ENCODE measurements at regions not wholly inside any gene's neighbourhood (a gene's known extent, or its start where the extent isn't known, plus 50 kb on each side); places are given as distances from the start of the nearest gene placed in this dataset.

DNA sequence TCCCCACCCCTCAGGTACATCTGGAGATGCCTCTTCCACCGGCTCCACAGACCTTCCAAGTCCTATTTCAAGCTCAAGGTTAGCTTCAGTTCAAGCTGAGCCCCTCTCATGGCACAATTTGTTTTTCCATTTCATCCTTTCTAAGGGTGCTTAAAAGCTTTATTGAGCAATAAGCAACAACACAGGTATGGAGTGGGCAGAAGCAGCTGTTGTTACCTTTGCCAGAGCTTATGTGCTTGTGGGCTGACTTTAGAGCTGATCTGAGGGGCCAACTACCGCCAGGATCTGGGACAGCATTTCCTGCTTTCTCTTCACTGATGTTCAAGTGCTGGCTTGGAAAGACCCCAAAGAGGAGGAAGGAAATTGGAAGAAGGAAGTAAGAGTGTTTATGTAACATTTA lies 140.0 kb upstream of the KLHL25 start:
- no peak for TF ChIP-seq CTCF (IDR thresholded peaks at IDR 0.05; ENCODE audit: low read depth, low read length)
- H3K4me3 ChIP-seq (replicated peaks in 1 of 2; ENCODE audit: low read depth in 2 of 2, low read length in 2 of 2), result no peak overlapping the region
- no peak for DNase-seq (ENCODE audit: low read depth in 2 of 2)

- no peak overlapping the region for H3K4me3 ChIP-seq (replicated peaks in 1 of 2; ENCODE audit: low read depth in 2 of 2, low read length in 2 of 2)
- no peak for DNase-seq (ENCODE audit: low read depth in 2 of 2)
- no peak for TF ChIP-seq CTCF (IDR thresholded peaks at IDR 0.05; ENCODE audit: low read depth, low read length)
Observed at GRCh38 chr15:85935182-85935581, 140.5 kb upstream of the KLHL25 start.

- TF ChIP-seq CTCF (IDR thresholded peaks at IDR 0.05; ENCODE audit: low read depth, low read length), result no peak
- no peak overlapping the region for H3K4me3 ChIP-seq (replicated peaks in 1 of 2; ENCODE audit: low read depth in 2 of 2, low read length in 2 of 2)
- DNase-seq (ENCODE audit: low read depth in 2 of 2), result no peak
Observed at GRCh38 chr15:85937661-85938060, 142.0 kb upstream of the AGBL1 start.

GRCh38 chr15:85941186-85941855 lies 138.3 kb upstream of the AGBL1 start:
- H3K4me3 ChIP-seq (replicated peaks in 1 of 2; ENCODE audit: low read depth in 2 of 2, low read length in 2 of 2), result no peak overlapping the region

DNA sequence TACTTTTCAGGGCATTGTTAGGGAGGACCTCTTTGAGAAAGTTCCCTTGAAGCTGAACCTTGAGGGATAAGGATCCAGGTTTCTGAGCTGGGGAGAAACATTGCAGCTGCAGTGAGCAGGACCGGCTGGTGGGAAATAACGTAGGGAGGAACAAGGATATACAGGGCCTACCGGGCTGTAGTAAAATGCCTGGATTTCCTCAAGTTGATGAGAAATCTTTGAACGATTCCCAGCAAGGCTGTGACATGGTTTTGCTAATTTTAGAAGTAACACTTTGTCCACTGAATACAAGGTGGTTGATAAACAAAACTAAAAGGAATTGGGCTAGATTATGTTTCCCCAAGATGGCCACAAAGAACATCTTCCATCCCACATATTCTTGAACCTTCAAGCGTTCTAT lies 137.0 kb upstream of the AGBL1 start:
- no peak overlapping the region for H3K4me3 ChIP-seq (replicated peaks in 1 of 2; ENCODE audit: low read depth in 2 of 2, low read length in 2 of 2)
- DNase-seq (ENCODE audit: low read depth in 2 of 2), result no peak
- no peak for TF ChIP-seq CTCF (IDR thresholded peaks at IDR 0.05; ENCODE audit: low read depth, low read length)

More at GRCh38 chr15:85941186-85941855, 138.3 kb upstream of the AGBL1 start:
- DNase-seq (ENCODE audit: low read depth in 2 of 2), result peak in 1 of 2 donors; percentile 1
- no peak for TF ChIP-seq CTCF (IDR thresholded peaks at IDR 0.05; ENCODE audit: low read depth, low read length)

GRCh38 chr15:85943151-85943550 lies 136.5 kb upstream of the AGBL1 start:
- H3K4me3 ChIP-seq (replicated peaks in 1 of 2; ENCODE audit: low read depth in 2 of 2, low read length in 2 of 2), result no peak overlapping the region
- TF ChIP-seq CTCF (IDR thresholded peaks at IDR 0.05; ENCODE audit: low read depth, low read length), result no peak
- DNase-seq (ENCODE audit: low read depth in 2 of 2), result no peak

DNA sequence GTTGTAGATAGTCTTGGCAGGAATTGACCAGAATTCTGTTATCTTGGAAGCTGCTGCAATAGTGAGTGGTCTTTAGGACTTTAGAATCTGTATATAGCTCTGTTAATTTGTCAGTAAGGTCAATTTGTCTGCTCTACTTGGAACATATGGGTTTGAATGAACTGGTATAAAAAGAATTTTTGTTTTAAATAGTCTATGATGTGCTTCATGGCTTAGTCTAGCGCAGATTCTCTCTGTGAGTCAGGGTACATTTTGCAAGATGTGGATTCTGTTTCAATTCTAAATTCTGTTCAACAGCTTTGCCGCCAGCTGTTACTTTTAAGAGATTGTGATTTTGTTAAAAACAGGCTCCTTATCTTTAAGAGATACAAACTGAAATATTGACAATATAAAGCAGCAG lies 135.9 kb upstream of the AGBL1 start:
- no peak for DNase-seq (ENCODE audit: low read depth in 2 of 2)
- no peak for TF ChIP-seq CTCF (IDR thresholded peaks at IDR 0.05; ENCODE audit: low read depth, low read length)
- H3K4me3 ChIP-seq (replicated peaks in 1 of 2; ENCODE audit: low read depth in 2 of 2, low read length in 2 of 2), result no peak overlapping the region
